LNCAP (cell line): ENCODE measurements at regions not wholly inside any gene's neighbourhood (a gene's known extent, or its start where the extent isn't known, plus 50 kb on each side); places are given as distances from the start of the nearest gene placed in this dataset.

Source experiments
- CTCF ChIP-seq: fragments of 450-650 bp; IDR thresholded peaks from 2 replicates; pipeline ENCODE4 v1.5.1; 2017; ENCODE audit warnings: mild to moderate bottlenecking

GRCh38 chr17:5861854-5862253 is 208.3 kb upstream of the WSCD1 start:
- TF ChIP-seq CTCF, result no peak

- no peak for TF ChIP-seq CTCF
These were observed 207.8 kb upstream of the WSCD1 start for GRCh38 chr17:5862395-5862794.

GRCh38 chr17:5864741-5865657 is 205.2 kb upstream of the WSCD1 start:
- no peak for TF ChIP-seq CTCF

- TF ChIP-seq CTCF, result no peak
These were observed 203.2 kb upstream of the WSCD1 start for GRCh38 chr17:5866978-5867377.

GRCh38 chr17:5869041-5869745 is 201.0 kb upstream of the WSCD1 start:
- TF ChIP-seq CTCF, result no peak

- no peak for TF ChIP-seq CTCF
These were observed 199.8 kb upstream of the WSCD1 start for GRCh38 chr17:5870231-5870953.

GRCh38 chr17:5871666-5872065 is 198.5 kb upstream of the WSCD1 start:
- TF ChIP-seq CTCF, result no peak
